Natural killer cell (primary cell): ENCODE measurements at regions not wholly inside any gene's neighbourhood (a gene's known extent, or its start where the extent isn't known, plus 50 kb on each side); places are given as distances from the start of the nearest gene placed in this dataset.

ENCODE experiments used
- ATAC-seq, 3 donors: fragments of 150-1000 bp in 2 of 3; fragments of 200-7000 bp in 1 of 3; cut with Tn5 transposase; 1 replicate in 1 of 3; 2 replicates in 2 of 3; pipeline ENCODE4 v1.10.0; 2021; ENCODE audit warnings: mild to moderate bottlenecking in 2 of 3, moderate library complexity in 2 of 3
- DNase-seq, 2 donors: peaks; one replicate each; pipeline versions ENCODE4 v3.0.0 to v3.0.0-alpha.2; 2013 to 2021; ENCODE audit warnings: mixed read lengths in 1 of 2
- H3K27ac ChIP-seq: one replicate; pipeline ENCODE4 v1.5.1; 2013; ENCODE audit warnings: mild to moderate bottlenecking, low read length
- H3K27me3 ChIP-seq: one replicate; pipeline ENCODE4 v1.6.1; 2013; ENCODE audit warnings: low read length; ENCODE audit not compliant: control insufficient read depth, insufficient read depth
- H3K36me3 ChIP-seq: one replicate; pipeline ENCODE4 v1.6.1; 2013; ENCODE audit warnings: low read length; ENCODE audit not compliant: control insufficient read depth, insufficient read depth
- H3K4me1 ChIP-seq: one replicate; pipeline ENCODE4 v1.6.1; 2013; ENCODE audit warnings: low read length; ENCODE audit not compliant: control insufficient read depth, insufficient read depth
- H3K4me3 ChIP-seq: one replicate; pipeline ENCODE4 v1.5.1; 2013; ENCODE audit warnings: low read length
- H3K9me3 ChIP-seq: one replicate; pipeline ENCODE4 v1.6.1; 2013; ENCODE audit warnings: low read length; ENCODE audit not compliant: control insufficient read depth, insufficient read depth
- H3K27ac Mint-ChIP-seq, 2 donors: one replicate each; pipeline ENCODE4 v1.8.0; 2022; ENCODE audit warnings: mild to moderate bottlenecking in 2 of 2, mixed read lengths in 2 of 2, moderate library complexity in 1 of 2
- H3K27me3 Mint-ChIP-seq, 2 donors: one replicate each; pipeline ENCODE4 v1.8.0; 2022; ENCODE audit warnings: low read depth in 2 of 2, mixed read lengths in 2 of 2
- H3K36me3 Mint-ChIP-seq: one replicate; pipeline ENCODE4 v1.8.0; 2022; ENCODE audit warnings: mixed read lengths
- H3K4me1 Mint-ChIP-seq, 2 donors: one replicate each; pipeline ENCODE4 v1.8.0; 2022; ENCODE audit warnings: mixed read lengths in 2 of 2
- H3K4me3 Mint-ChIP-seq: one replicate; pipeline ENCODE4 v1.8.0; 2022; ENCODE audit warnings: mild to moderate bottlenecking, moderate library complexity, mixed read lengths
- H3K9me3 Mint-ChIP-seq, 2 donors: one replicate each; pipeline ENCODE4 v1.8.0; 2022; ENCODE audit warnings: mixed read lengths in 2 of 2
- CTCF ChIP-seq: fragments of 200-600 bp; IDR thresholded peaks from one replicate; pipeline ENCODE4 v1.8.0; 2022; ENCODE audit warnings: antibody characterized with exemption
- WGBS: methylation state at CpG from one replicate; pipeline ENCODE4 v1.1.7; 2013; ENCODE audit warnings: missing lambda C conversion rate; ENCODE audit not compliant: insufficient coverage; 5-methylcytosine and 5-hydroxymethylcytosine counted together
- intact Hi-C: fragments of 100-400 bp; cut with micrococcal nuclease; formaldehyde crosslinking; loops from one replicate; pipeline ENCODE4 v1.14.2; 2022

GRCh38 chr5:174328631-174329299 is 283.3 kb downstream of the NSG2 start:
- no peaks in the 10 kb centered on the region for H3K27me3 ChIP-seq
- H3K9me3 ChIP-seq = no peaks in the 10 kb centered on the region
- no peaks in the 10 kb centered on the region for H3K36me3 Mint-ChIP-seq
- no peaks in the 10 kb centered on the region for H3K4me1 ChIP-seq
- no peak for ATAC-seq
- peaks cover 3 to 16% of the 10 kb centered on the region in 2 donors for H3K27me3 Mint-ChIP-seq
- H3K4me3 Mint-ChIP-seq = no peak overlapping the region
- no peaks in the 10 kb centered on the region for H3K36me3 ChIP-seq
- H3K4me1 Mint-ChIP-seq = no peaks in the 10 kb centered on the region
- H3K4me3 ChIP-seq = no peak overlapping the region
- no peaks in the 10 kb centered on the region for H3K9me3 Mint-ChIP-seq
- TF ChIP-seq CTCF = no peak
- WGBS = 69% methylated on average over 13 of the region's 13 CpGs
- DNase-seq = no peak
- no peak overlapping the region for H3K27ac Mint-ChIP-seq
- intact Hi-C loops = no loop called here
- no peak overlapping the region for H3K27ac ChIP-seq

- Mint-ChIP-seq H3K4me1 (no peaks in the 10 kb centered on the region), H3K27me3 (peaks cover 2 to 11% of the 10 kb centered on the region in 2 donors), H3K9me3 (no peaks in the 10 kb centered on the region), H3K4me3 (no peak overlapping the region), H3K36me3 (no peaks in the 10 kb centered on the region), H3K27ac (no peak overlapping the region)
- ATAC-seq (no peak), DNase-seq (no peak)
- intact Hi-C loops = no loop called here
- no peak for TF ChIP-seq CTCF
- no peaks in the 10 kb centered on the region for H3K27me3 ChIP-seq
- H3K9me3 ChIP-seq = no peaks in the 10 kb centered on the region
- H3K36me3 ChIP-seq = no peaks in the 10 kb centered on the region
- WGBS = 73% methylated on average over 5 of the region's 5 CpGs
- no peaks in the 10 kb centered on the region for H3K4me1 ChIP-seq
- no peak overlapping the region for H3K4me3 ChIP-seq
- H3K27ac ChIP-seq = no peak overlapping the region
Measured at GRCh38 chr5:174329738-174330137, 284.2 kb downstream of the NSG2 start.

- 80% methylated on average over 13 of the region's 13 CpGs for WGBS
- Histone ChIP-seq H3K4me1 (no peaks in the 10 kb centered on the region), H3K27ac (no peak overlapping the region), H3K9me3 (no peaks in the 10 kb centered on the region), H3K27me3 (peaks cover 8% of the 10 kb centered on the region), H3K36me3 (no peaks in the 10 kb centered on the region), H3K4me3 (no peak overlapping the region)
- Mint-ChIP-seq H3K4me1 (no peaks in the 10 kb centered on the region), H3K27ac (no peak overlapping the region), H3K36me3 (no peaks in the 10 kb centered on the region), H3K9me3 (no peaks in the 10 kb centered on the region), H3K27me3 (peaks cover 21 to 31% of the 10 kb centered on the region in 2 donors), H3K4me3 (no peak overlapping the region)
- DNase-seq = no peak
- intact Hi-C loops = no loop called here
- TF ChIP-seq CTCF = no peak
- ATAC-seq = no peak
Measured at GRCh38 chr5:174335682-174336364, 290.3 kb downstream of the NSG2 start.
